Esophagus muscularis mucosa (tissue), 4 donors: ENCODE measurements at regions not wholly inside any gene's neighbourhood (a gene's known extent, or its start where the extent isn't known, plus 50 kb on each side); places are given as distances from the start of the nearest gene placed in this dataset.
A peak's percentile ranks its signal among the peaks of the same experiment; 100 is the strongest.

Experiments used
- DNase-seq: peaks from one replicate; pipeline ENCODE4 v3.0.0-alpha.2; 2017; ENCODE audit errors: extremely low spot score
- H3K27ac ChIP-seq, 4 donors: fragments of 200-600 bp; sonication (generic); replicated peaks in 1 of 4; 1 replicate in 3 of 4; 2 replicates in 1 of 4; pipeline ENCODE4 v1.5.1; 2016 to 2019; ENCODE audit warnings: mild to moderate bottlenecking in 1 of 4
- H3K27me3 ChIP-seq, 4 donors: fragments of 200-600 bp; sonication (generic); one replicate each; pipeline versions ENCODE4 v1.5.1 to v1.6.0; 2016 to 2019
- H3K36me3 ChIP-seq, 4 donors: fragments of 200-600 bp; sonication (generic); one replicate each; pipeline ENCODE4 v1.5.1; 2016 to 2019
- H3K4me1 ChIP-seq, 4 donors: fragments of 200-600 bp; sonication (generic); one replicate each; pipeline ENCODE4 v1.5.1; 2016 to 2019
- H3K4me3 ChIP-seq, 4 donors: fragments of 200-600 bp; sonication (generic); 1 replicate in 2 of 4; 2 replicates in 2 of 4; pipeline ENCODE4 v1.5.1; 2016 to 2019; ENCODE audit warnings: mild to moderate bottlenecking in 4 of 4, moderate library complexity in 1 of 4
- H3K9me3 ChIP-seq, 4 donors: fragments of 200-600 bp; sonication (generic); 1 replicate in 3 of 4; 2 replicates in 1 of 4; pipeline ENCODE4 v1.5.1; 2016 to 2019
- EP300 ChIP-seq: sonication (generic); formaldehyde crosslinking; IDR thresholded peaks from one replicate; pipeline ENCODE4 v1.6.1; 2017; ENCODE audit warnings: antibody characterized with exemption
- POLR2A ChIP-seq: fragments of 450-650 bp; IDR thresholded peaks from one replicate; pipeline ENCODE4 v1.6.1; 2017; ENCODE audit warnings: antibody characterized with exemption, moderate library complexity, mild to moderate bottlenecking, low read depth
- POLR2AphosphoS5 ChIP-seq, 2 donors: sonication (generic); formaldehyde crosslinking; IDR thresholded peaks; one replicate each; pipeline ENCODE4 v1.6.1; 2017; ENCODE audit warnings: antibody characterized with exemption in 2 of 2
- WGBS: methylation state at CpG from one replicate; pipeline ENCODE4 v1.1.5; 2018; 5-methylcytosine and 5-hydroxymethylcytosine counted together
- intact Hi-C: fragments of 100-400 bp; cut with DNase I; formaldehyde crosslinking; loops from one replicate; pipeline ENCODE4 v1.15.1; 2023
- TF ChIP-seq, protein P1 (sequence below), 3 experiments: fragments of 200-600 bp in 2 of 3; fragments of 450-650 bp in 1 of 3; sonication (generic) in 2 of 3; IDR thresholded peaks; one replicate each; pipeline ENCODE4 v1.5.1; 2017 to 2019; ENCODE audit warnings: antibody characterized with exemption in 3 of 3, mild to moderate bottlenecking in 2 of 3, moderate library complexity in 1 of 3

DNA sequence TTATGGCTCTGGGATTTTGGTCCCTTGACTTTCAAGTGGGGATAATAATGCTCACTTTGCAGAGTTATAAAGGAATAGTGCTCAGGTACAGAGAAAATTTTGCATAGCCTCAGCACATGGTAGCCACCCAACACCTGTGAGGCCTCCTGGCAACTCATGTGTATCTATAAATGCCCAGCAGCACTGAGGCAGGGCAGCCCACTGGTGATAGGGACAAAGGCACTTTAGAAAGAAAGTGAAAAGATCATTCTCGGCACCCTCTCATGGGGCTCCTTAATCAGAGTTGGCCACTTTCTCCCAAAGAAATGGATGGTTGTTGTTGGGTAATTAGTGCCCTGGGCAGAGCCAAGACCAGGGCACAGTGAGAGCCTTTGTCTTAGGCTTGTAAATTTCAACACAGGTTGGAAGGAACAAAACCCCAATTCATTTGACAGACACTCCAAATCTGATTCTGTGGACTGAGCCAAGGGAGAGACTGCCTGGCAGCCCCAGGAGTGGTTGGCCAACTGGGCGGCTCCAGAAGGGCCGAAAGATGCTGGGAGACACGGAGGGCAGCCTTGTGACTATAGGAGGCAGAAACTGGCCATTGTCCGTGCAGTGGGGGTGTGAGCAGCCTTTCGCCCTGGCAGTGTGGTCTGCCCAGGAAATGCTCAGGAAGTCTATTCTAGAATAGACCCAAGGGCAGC is 213.2 kb upstream of the RGMA start:
- WGBS, result 89% methylated on average over 6 of the region's 6 CpGs
- H3K27ac ChIP-seq, result no peak overlapping the region
- no peak overlapping the region for H3K4me3 ChIP-seq
- TF ChIP-seq POLR2AphosphoS5 (IDR thresholded peaks at IDR 0.05) (no peak), POLR2A (no peak), EP300 (no peak)
- TF ChIP-seq, protein P1, sequence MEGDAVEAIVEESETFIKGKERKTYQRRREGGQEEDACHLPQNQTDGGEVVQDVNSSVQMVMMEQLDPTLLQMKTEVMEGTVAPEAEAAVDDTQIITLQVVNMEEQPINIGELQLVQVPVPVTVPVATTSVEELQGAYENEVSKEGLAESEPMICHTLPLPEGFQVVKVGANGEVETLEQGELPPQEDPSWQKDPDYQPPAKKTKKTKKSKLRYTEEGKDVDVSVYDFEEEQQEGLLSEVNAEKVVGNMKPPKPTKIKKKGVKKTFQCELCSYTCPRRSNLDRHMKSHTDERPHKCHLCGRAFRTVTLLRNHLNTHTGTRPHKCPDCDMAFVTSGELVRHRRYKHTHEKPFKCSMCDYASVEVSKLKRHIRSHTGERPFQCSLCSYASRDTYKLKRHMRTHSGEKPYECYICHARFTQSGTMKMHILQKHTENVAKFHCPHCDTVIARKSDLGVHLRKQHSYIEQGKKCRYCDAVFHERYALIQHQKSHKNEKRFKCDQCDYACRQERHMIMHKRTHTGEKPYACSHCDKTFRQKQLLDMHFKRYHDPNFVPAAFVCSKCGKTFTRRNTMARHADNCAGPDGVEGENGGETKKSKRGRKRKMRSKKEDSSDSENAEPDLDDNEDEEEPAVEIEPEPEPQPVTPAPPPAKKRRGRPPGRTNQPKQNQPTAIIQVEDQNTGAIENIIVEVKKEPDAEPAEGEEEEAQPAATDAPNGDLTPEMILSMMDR (IDR thresholded peaks at IDR 0.05), result no peak
- H3K9me3 ChIP-seq, result no peaks in the 10 kb centered on the region
- peak; percentile 78 for DNase-seq
- H3K4me1 ChIP-seq, result no peaks in the 10 kb centered on the region
- no peaks in the 10 kb centered on the region for H3K27me3 ChIP-seq
- intact Hi-C loops, result no loop called here
- H3K36me3 ChIP-seq, result no peaks in the 10 kb centered on the region

DNA sequence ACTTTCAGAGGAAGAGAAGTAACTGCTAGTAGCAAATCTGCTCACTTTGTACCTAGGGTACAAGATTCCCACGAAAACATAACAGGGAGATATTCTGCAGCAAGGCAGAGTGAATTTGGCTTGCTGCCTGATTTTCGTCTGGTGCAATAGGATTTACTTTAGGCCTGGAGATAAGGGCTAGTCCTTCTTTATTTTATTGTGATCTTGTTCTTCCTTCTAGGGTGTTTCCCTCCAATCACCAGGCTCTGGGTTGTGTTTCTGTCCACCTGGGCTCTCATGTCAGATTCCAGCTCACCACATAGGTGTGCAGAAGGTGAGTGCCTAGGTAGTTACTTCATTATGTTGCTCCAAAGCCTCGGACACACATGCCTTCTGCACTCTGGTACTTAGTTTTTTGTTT is 211.8 kb upstream of the RGMA start:
- Histone ChIP-seq H3K36me3 (no peaks in the 10 kb centered on the region), H3K4me1 (no peaks in the 10 kb centered on the region), H3K4me3 (no peak overlapping the region), H3K9me3 (no peaks in the 10 kb centered on the region), H3K27me3 (no peaks in the 10 kb centered on the region), H3K27ac (no peak overlapping the region)
- peak; percentile 64 for DNase-seq
- intact Hi-C loops, result no loop called here
- TF ChIP-seq POLR2A, result no peak
- 54% methylated on average over 3 of the region's 3 CpGs for WGBS

DNA sequence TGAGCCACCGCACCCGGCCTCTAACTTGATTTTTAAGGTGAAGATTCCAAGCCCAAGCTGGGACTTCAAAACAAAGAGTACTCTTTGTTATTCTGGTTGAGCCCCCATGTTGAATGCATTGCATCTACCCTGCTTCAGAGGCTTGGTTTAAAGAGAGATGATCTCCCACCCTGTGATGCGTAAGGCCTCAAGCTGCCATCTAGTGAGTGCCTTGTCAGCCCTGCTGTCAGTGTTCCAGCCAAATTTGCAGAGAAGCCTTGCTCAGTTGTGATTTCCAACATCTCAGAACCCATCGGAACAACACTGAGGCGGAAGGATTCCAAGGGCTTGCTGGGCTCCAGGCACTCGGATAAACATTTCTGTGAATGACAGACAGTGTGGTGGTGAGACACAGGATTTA is 210.7 kb upstream of the RGMA start:
- H3K9me3 ChIP-seq, result no peaks in the 10 kb centered on the region
- no peaks in the 10 kb centered on the region for H3K27me3 ChIP-seq
- no peaks in the 10 kb centered on the region for H3K4me1 ChIP-seq
- H3K4me3 ChIP-seq, result no peak overlapping the region
- intact Hi-C loops, result no loop called here
- TF ChIP-seq POLR2AphosphoS5 (IDR thresholded peaks at IDR 0.05), result no peak
- TF ChIP-seq, protein P1 (IDR thresholded peaks at IDR 0.05), result no peak
- TF ChIP-seq POLR2A, result no peak
- no peak for TF ChIP-seq EP300
- no peaks in the 10 kb centered on the region for H3K36me3 ChIP-seq
- WGBS, result 94% methylated on average over 5 of the region's 6 CpGs
- no peak overlapping the region for H3K27ac ChIP-seq
- DNase-seq, result peak; percentile 8

DNA sequence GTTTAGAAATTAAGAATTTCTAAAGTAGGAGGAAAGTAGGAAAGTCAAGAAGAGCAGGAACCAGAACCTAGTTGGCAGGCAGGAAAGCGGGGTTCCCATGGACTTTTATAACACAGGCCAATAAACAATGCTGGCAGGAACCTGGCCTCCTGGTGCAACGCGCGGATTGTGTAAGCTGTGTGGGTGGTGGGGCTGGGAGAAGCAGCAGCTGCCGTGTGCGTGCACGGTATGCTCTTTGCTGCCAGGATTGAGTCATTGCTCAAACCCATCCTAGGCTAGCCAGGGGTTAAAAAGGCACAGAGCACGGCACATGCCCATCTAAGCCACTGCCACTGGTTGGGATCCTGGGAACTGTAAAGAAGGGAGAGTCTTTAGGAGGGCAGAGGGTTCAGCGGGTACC is 209.9 kb upstream of the RGMA start:
- no peaks in the 10 kb centered on the region for H3K27me3 ChIP-seq
- intact Hi-C loops, result no loop called here
- H3K4me3 ChIP-seq, result no peak overlapping the region
- no peaks in the 10 kb centered on the region for H3K36me3 ChIP-seq
- WGBS, result 83% methylated on average over 8 of the region's 9 CpGs
- H3K9me3 ChIP-seq, result no peaks in the 10 kb centered on the region
- TF ChIP-seq, protein P1 (IDR thresholded peaks at IDR 0.05), result no peak
- no peak for TF ChIP-seq EP300
- no peak for TF ChIP-seq POLR2A
- TF ChIP-seq POLR2AphosphoS5 (IDR thresholded peaks at IDR 0.05), result no peak
- H3K4me1 ChIP-seq, result no peaks in the 10 kb centered on the region
- DNase-seq, result peak; percentile 89
- no peak overlapping the region for H3K27ac ChIP-seq

DNA sequence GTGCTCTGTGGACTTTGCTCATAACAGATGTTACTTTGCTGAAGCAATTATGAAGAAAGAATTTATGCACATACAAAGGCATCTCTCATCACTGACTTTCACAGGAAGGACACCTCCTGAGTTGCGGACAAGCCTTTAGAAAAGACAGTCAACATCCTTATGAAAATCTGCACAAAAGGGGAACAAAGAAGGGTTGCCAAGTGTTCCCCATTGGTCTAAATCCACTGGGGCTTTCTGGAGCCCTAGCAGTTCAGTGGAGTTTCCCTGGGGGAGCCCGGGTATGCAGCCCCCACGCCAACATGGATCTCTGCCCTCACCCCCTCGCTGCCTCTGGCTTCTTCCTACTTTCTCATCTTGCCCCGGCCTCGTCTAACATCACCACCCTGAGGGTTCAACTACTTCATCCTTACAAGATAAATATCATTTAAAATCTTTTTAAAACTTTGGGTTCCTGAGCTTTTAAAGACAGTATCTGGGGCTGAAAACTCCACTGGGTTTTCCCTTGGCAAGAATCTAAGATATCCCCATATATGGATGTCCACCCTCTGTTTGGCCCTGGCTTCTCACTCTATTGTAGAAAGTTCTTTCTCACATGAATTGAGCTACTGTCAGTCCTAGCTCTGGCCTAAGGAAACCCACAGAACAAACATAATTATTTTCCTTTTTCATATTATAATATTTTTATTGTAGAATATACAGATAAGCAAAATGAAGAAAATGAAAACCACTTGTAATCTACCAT is 207.9 kb upstream of the RGMA start:
- no peak overlapping the region for H3K4me3 ChIP-seq
- H3K27me3 ChIP-seq, result no peaks in the 10 kb centered on the region
- 90% methylated on average over 6 of the region's 6 CpGs for WGBS
- H3K4me1 ChIP-seq, result no peaks in the 10 kb centered on the region
- DNase-seq, result peak; percentile 78
- no peaks in the 10 kb centered on the region for H3K9me3 ChIP-seq
- TF ChIP-seq EP300, result no peak
- no peak for TF ChIP-seq POLR2AphosphoS5 (IDR thresholded peaks at IDR 0.05)
- TF ChIP-seq, protein P1 (IDR thresholded peaks at IDR 0.05), result no peak
- TF ChIP-seq POLR2A, result no peak
- intact Hi-C loops, result no loop called here
- H3K27ac ChIP-seq, result no peak overlapping the region
- H3K36me3 ChIP-seq, result no peaks in the 10 kb centered on the region
